ENCODE measurements at regions not wholly inside any gene's neighbourhood (a gene's known extent, or its start where the extent isn't known, plus 50 kb on each side); places are given as distances from the start of the nearest gene placed in this dataset.
"Not testable (repeated sequence)": the region's sequence is repeated elsewhere in the genome, so short reads cannot be mapped to it uniquely, and the experiment has no call there.

- DNase-seq (ENCODE audit: low read depth): no peak
- no peak overlapping the region for H3K4me3 ChIP-seq (ENCODE audit: control insufficient read depth, low read depth, low read length)
- TF ChIP-seq CTCF (conservative IDR thresholded peaks at IDR 0.05; ENCODE audit: control insufficient read depth, insufficient read depth, low read depth, low read length): no peak
Measured at GRCh38 chr2:239870276-239870675, 154.9 kb downstream of the NDUFA10 start.

- no peak overlapping the region for H3K4me3 ChIP-seq (ENCODE audit: control insufficient read depth, low read depth, low read length)
- no peak for TF ChIP-seq CTCF (conservative IDR thresholded peaks at IDR 0.05; ENCODE audit: control insufficient read depth, insufficient read depth, low read depth, low read length)
- no peak for DNase-seq (ENCODE audit: low read depth)
Measured at GRCh38 chr2:239869272-239870155, 155.6 kb downstream of the NDUFA10 start.

GRCh38 chr2:239868556-239869181, 156.5 kb downstream of the NDUFA10 start:
- no peak for TF ChIP-seq CTCF (conservative IDR thresholded peaks at IDR 0.05; ENCODE audit: control insufficient read depth, insufficient read depth, low read depth, low read length)
- H3K4me3 ChIP-seq (ENCODE audit: control insufficient read depth, low read depth, low read length): no peak overlapping the region
- DNase-seq (ENCODE audit: low read depth): no peak

- no peak overlapping the region for H3K4me3 ChIP-seq (ENCODE audit: control insufficient read depth, low read depth, low read length)
- no peak for DNase-seq (ENCODE audit: low read depth)
- no peak for TF ChIP-seq CTCF (conservative IDR thresholded peaks at IDR 0.05; ENCODE audit: control insufficient read depth, insufficient read depth, low read depth, low read length)
Measured at GRCh38 chr2:239866778-239867177, 158.4 kb downstream of the NDUFA10 start.

GRCh38 chr2:239866350-239866749, 158.8 kb downstream of the NDUFA10 start:
- no peak for DNase-seq (ENCODE audit: low read depth)
- H3K4me3 ChIP-seq (ENCODE audit: control insufficient read depth, low read depth, low read length): no peak overlapping the region
- TF ChIP-seq CTCF (conservative IDR thresholded peaks at IDR 0.05; ENCODE audit: control insufficient read depth, insufficient read depth, low read depth, low read length): no peak

- not testable (repeated sequence) for DNase-seq (ENCODE audit: low read depth); H3K4me3 ChIP-seq (ENCODE audit: control insufficient read depth, low read depth, low read length)
Measured at GRCh38 chr2:239865856-239866255, 159.3 kb downstream of the NDUFA10 start.

- no peak for DNase-seq (ENCODE audit: low read depth)
- H3K4me3 ChIP-seq (ENCODE audit: control insufficient read depth, low read depth, low read length): no peak overlapping the region
- TF ChIP-seq CTCF (conservative IDR thresholded peaks at IDR 0.05; ENCODE audit: control insufficient read depth, insufficient read depth, low read depth, low read length): no peak
Measured at GRCh38 chr2:239865059-239865639, 160.0 kb downstream of the NDUFA10 start.
